HEK293T (cell line): ENCODE measurements at regions not wholly inside any gene's neighbourhood (a gene's known extent, or its start where the extent isn't known, plus 50 kb on each side); places are given as distances from the start of the nearest gene placed in this dataset.

ENCODE experiments used
- BHLHE40 ChIP-seq: fragments of 450-650 bp; IDR thresholded peaks from 2 replicates; pipeline ENCODE4 v1.6.1; 2016; ENCODE audit warnings: mild to moderate bottlenecking, moderate library complexity, borderline replicate concordance
- ELF4 ChIP-seq: fragments of 450-650 bp; IDR thresholded peaks from 2 replicates; pipeline ENCODE4 v1.6.1; 2017; ENCODE audit warnings: antibody characterized with exemption
- FOXA1 ChIP-seq: fragments of 450-650 bp; IDR thresholded peaks from 2 replicates; pipeline ENCODE4 v1.6.1; 2016; ENCODE audit warnings: mild to moderate bottlenecking
- FOXK2 ChIP-seq: fragments of 450-650 bp; IDR thresholded peaks from 2 replicates; pipeline ENCODE4 v1.6.1; 2016; ENCODE audit warnings: mild to moderate bottlenecking
- FOXM1 ChIP-seq: fragments of 450-650 bp; IDR thresholded peaks from 2 replicates; pipeline ENCODE4 v1.6.1; 2017; ENCODE audit warnings: mild to moderate bottlenecking, borderline replicate concordance
- SP1 ChIP-seq: fragments of 450-650 bp; IDR thresholded peaks from 2 replicates; pipeline ENCODE4 v1.6.1; 2017
- SUZ12 ChIP-seq: fragments of 450-650 bp; IDR thresholded peaks from 2 replicates; pipeline ENCODE4 v1.6.1; 2016; ENCODE audit warnings: mild to moderate bottlenecking

GRCh38 chr6:141735126-141735525 lies 397.6 kb upstream of the GJE1 start:
- TF ChIP-seq BHLHE40 (no peak), FOXA1 (no peak), SUZ12 (no peak), FOXM1 (no peak), ELF4 (no peak), FOXK2 (no peak), SP1 (no peak)
